ENCODE measurements at regions not wholly inside any gene's neighbourhood (a gene's known extent, or its start where the extent isn't known, plus 50 kb on each side); places are given as distances from the start of the nearest gene placed in this dataset.

GRCh38 chr10:63057509-63057908, 75.6 kb upstream of the NRBF2 start:
- RAD21 ChIA-PET (ENCODE audit: low non-redundant PET in 1 of 2, low total read pairs in 2 of 2, uncharacterized antibody in 2 of 2, unreplicated experiment in 2 of 2), result no interaction called here
- POLR2A ChIA-PET, result no interaction called here
- no peak for TF ChIP-seq EZH2phosphoT487 (IDR thresholded peaks at IDR 0.05; ENCODE audit: borderline replicate concordance)
- no peak for TF ChIP-seq ELF1 (IDR thresholded peaks at IDR 0.05; ENCODE audit: borderline replicate concordance, low read depth)
- no peak for TF ChIP-seq ZFX (IDR thresholded peaks at IDR 0.05)
- no peak for TF ChIP-seq SP1 (IDR thresholded peaks at IDR 0.05; ENCODE audit: low read depth)
- no peak for TF ChIP-seq REST (IDR thresholded peaks at IDR 0.05; ENCODE audit: low read depth)
- TF ChIP-seq JUND (IDR thresholded peaks at IDR 0.05), result no peak
- TF ChIP-seq CEBPB (IDR thresholded peaks at IDR 0.05; ENCODE audit: low read depth), result no peak
- TF ChIP-seq YY1 (IDR thresholded peaks at IDR 0.05; ENCODE audit: extremely low read depth, insufficient replicate concordance, low read depth, low read length), result no peak
- no peak for TF ChIP-seq POLR2A (IDR thresholded peaks at IDR 0.05; ENCODE audit: borderline replicate concordance, extremely low read depth, insufficient read depth, insufficient read length)
- TF ChIP-seq FOSL1 (IDR thresholded peaks at IDR 0.05; ENCODE audit: low read depth), result no peak
- no peak for TF ChIP-seq RAD21 (IDR thresholded peaks at IDR 0.05; ENCODE audit: low read depth)
- TF ChIP-seq ATF3 (IDR thresholded peaks at IDR 0.05), result no peak
- TF ChIP-seq CBX3 (IDR thresholded peaks at IDR 0.05; ENCODE audit: low read depth), result no peak
- H3K9me2 ChIP-seq (ENCODE audit: insufficient read depth), result no peaks in the 10 kb centered on the region
- H3K9me3 ChIP-seq (ENCODE audit: control insufficient read depth in 1 of 2, insufficient read depth in 1 of 2, low read depth in 1 of 2, low read length in 2 of 2), result no peaks in the 10 kb centered on the region
- DNase-seq (ENCODE audit: low read depth, low spot score), result no peak
- no peak overlapping the region for H3K4me3 ChIP-seq (replicated peaks in 1 of 2; ENCODE audit: low read depth in 1 of 2, low read length in 2 of 2)
- H3K27me3 ChIP-seq (ENCODE audit: insufficient read depth, low read length), result no peaks in the 10 kb centered on the region
- H3K4me2 ChIP-seq (ENCODE audit: low read length), result no peak overlapping the region
- no TSS peak for BruUV-seq (replicated peaks)
- H3K79me2 ChIP-seq (ENCODE audit: insufficient read depth, low read length), result no peaks in the 10 kb centered on the region
- no peaks in the 10 kb centered on the region for H4K20me1 ChIP-seq (ENCODE audit: insufficient read depth)
- H3K4me1 ChIP-seq (ENCODE audit: control insufficient read depth in 1 of 2, insufficient read depth in 2 of 2, low read length in 2 of 2), result no peaks in the 10 kb centered on the region
- CTCF ChIA-PET, result no interaction called here
- no peak overlapping the region for H2AFZ ChIP-seq (ENCODE audit: low read depth, low read length, poor library complexity, severe bottlenecking)
- H3K9ac ChIP-seq (ENCODE audit: low read length), result no peak overlapping the region
- ATAC-seq, result no peak
- intact Hi-C loops (cut with micrococcal nuclease), result no loop called here
- H3K27ac ChIP-seq (ENCODE audit: low read depth, low read length), result no peak overlapping the region
- H3K36me3 ChIP-seq (ENCODE audit: control insufficient read depth in 1 of 2, insufficient read depth in 2 of 2, low read length in 2 of 2), result no peaks in the 10 kb centered on the region

Data from HCT116 (cell line).